ENCODE measurements at regions not wholly inside any gene's neighbourhood (a gene's known extent, or its start where the extent isn't known, plus 50 kb on each side); places are given as distances from the start of the nearest gene placed in this dataset.

GRCh38 chr10:33808475-33808874, 474.0 kb upstream of the NRP1 start:
- no peak for ATAC-seq

- ATAC-seq: no peak
Observed at GRCh38 chr10:33807531-33808359, 473.3 kb upstream of the NRP1 start.

- ATAC-seq: no peak
Observed at GRCh38 chr10:33805831-33806230, 471.4 kb upstream of the NRP1 start.

- no peak for ATAC-seq
Observed at GRCh38 chr10:33804584-33804983, 470.1 kb upstream of the NRP1 start.

- ATAC-seq: no peak
Observed at GRCh38 chr10:33803248-33803647, 468.8 kb upstream of the NRP1 start.

- ATAC-seq: no peak
Observed at GRCh38 chr10:33802566-33802965, 468.1 kb upstream of the NRP1 start.

GRCh38 chr10:33801705-33802104, 467.2 kb upstream of the NRP1 start:
- no peak for ATAC-seq

GRCh38 chr10:33800986-33801385, 466.5 kb upstream of the NRP1 start:
- no peak for ATAC-seq

GRCh38 chr10:33800545-33800944, 466.1 kb upstream of the NRP1 start:
- ATAC-seq: no peak

GRCh38 chr10:33799944-33800323, 465.5 kb upstream of the NRP1 start:
- no peak for ATAC-seq

GRCh38 chr10:33799281-33799943, 464.9 kb upstream of the NRP1 start:
- ATAC-seq: no peak

- no peak for ATAC-seq
Observed at GRCh38 chr10:33798754-33799153, 464.3 kb upstream of the NRP1 start.

- ATAC-seq: no peak
Observed at GRCh38 chr10:33796680-33797079, 462.2 kb upstream of the NRP1 start.

- ATAC-seq: no peak
Observed at GRCh38 chr10:33795529-33795928, 461.1 kb upstream of the NRP1 start.

GRCh38 chr10:33794460-33794859, 460.0 kb upstream of the NRP1 start:
- no peak for ATAC-seq

GRCh38 chr10:33793793-33794192, 459.3 kb upstream of the NRP1 start:
- no peak for ATAC-seq

- no peak for ATAC-seq
Observed at GRCh38 chr10:33791272-33791660, 456.8 kb upstream of the NRP1 start.

- ATAC-seq: no peak
Observed at GRCh38 chr10:33790521-33791271, 456.2 kb upstream of the NRP1 start.

GRCh38 chr10:33783557-33783956, 449.1 kb upstream of the NRP1 start:
- ATAC-seq: no peak

GRCh38 chr10:33783078-33783477, 448.6 kb upstream of the NRP1 start:
- ATAC-seq: no peak

GRCh38 chr10:33781606-33782395, 447.3 kb upstream of the NRP1 start:
- ATAC-seq: no peak

- ATAC-seq: no peak
Observed at GRCh38 chr10:33780961-33781360, 446.5 kb upstream of the NRP1 start.

- no peak for ATAC-seq
Observed at GRCh38 chr10:33777223-33777622, 442.8 kb upstream of the NRP1 start.

All from activated CD4-positive, CD25-positive, alpha-beta regulatory T cell treated with anti-CD3 and anti-CD28 coated beads, Interleukin-2, amount 50 U/mL, for 24 hours (primary cell).